OCI-LY3 (cell line): ENCODE measurements at regions not wholly inside any gene's neighbourhood (a gene's known extent, or its start where the extent isn't known, plus 50 kb on each side); places are given as distances from the start of the nearest gene placed in this dataset.

ENCODE experiments used
- CTCF ChIP-seq: fragments of 200-600, 300-600 bp; sonication (generic); IDR thresholded peaks from 2 replicates; pipeline ENCODE4 v1.5.1; 2014; ENCODE audit warnings: antibody characterized with exemption, low read length, low read depth
- EZH2phosphoT487 ChIP-seq: fragments of 200-600 bp; shearing (Covaris generic); IDR thresholded peaks from 2 replicates; pipeline ENCODE4 v1.6.1; 2018; ENCODE audit warnings: antibody characterized with exemption, mixed run types, low read depth

GRCh38 chrX:42107495-42108488 is 184.4 kb upstream of the CASK start:
- TF ChIP-seq CTCF (no peak), EZH2phosphoT487 (no peak)
